Urinary bladder (tissue), 3 donors: ENCODE measurements at regions not wholly inside any gene's neighbourhood (a gene's known extent, or its start where the extent isn't known, plus 50 kb on each side); places are given as distances from the start of the nearest gene placed in this dataset.
"Not testable (repeated sequence)": the region's sequence is repeated elsewhere in the genome, so short reads cannot be mapped to it uniquely, and the experiment has no call there.

Experiments used
- DNase-seq: peaks from one replicate; pipeline ENCODE4 v3.0.0-alpha.2; 2015; ENCODE audit errors: extremely low spot score
- H3K27ac ChIP-seq: one replicate; pipeline ENCODE4 v1.5.1; 2013; ENCODE audit warnings: low read depth, mild to moderate bottlenecking, moderate library complexity
- H3K36me3 ChIP-seq: one replicate; pipeline ENCODE4 v1.6.1; 2013; ENCODE audit warnings: mild to moderate bottlenecking, moderate library complexity; ENCODE audit not compliant: insufficient read depth
- H3K4me1 ChIP-seq: one replicate; pipeline ENCODE4 v1.6.1; 2013; ENCODE audit warnings: mild to moderate bottlenecking, moderate library complexity; ENCODE audit not compliant: insufficient read depth
- H3K4me3 ChIP-seq: one replicate; pipeline ENCODE4 v1.5.1; 2013; ENCODE audit warnings: low read depth, low read length
- WGBS: extraction: QIAGEN DNeasy Blood & Tissue Kit; methylation state at CpG from one replicate; pipeline ENCODE4 v1.1.7; 2013; 5-methylcytosine and 5-hydroxymethylcytosine counted together
- donor health status: healthy with polysubstance abuse.
- donor health status: healthy.

GRCh38 chr11:104678408-104678807, 219.9 kb downstream of the CASP12 start:
- no peaks in the 10 kb centered on the region for H3K4me1 ChIP-seq
- no peak overlapping the region for H3K27ac ChIP-seq
- DNase-seq, result no peak
- no peaks in the 10 kb centered on the region for H3K36me3 ChIP-seq
- no peak overlapping the region for H3K4me3 ChIP-seq
- WGBS, result 77% methylated on average over 2 of the region's 2 CpGs

- not testable (repeated sequence) for H3K36me3 ChIP-seq, DNase-seq, H3K4me1 ChIP-seq, H3K27ac ChIP-seq, H3K4me3 ChIP-seq
- WGBS, result 97% methylated on average over 1 of the region's 3 CpGs
These were observed 221.2 kb downstream of the CASP12 start for GRCh38 chr11:104677069-104677468.

GRCh38 chr11:104672897-104673296, 225.4 kb downstream of the CASP12 start:
- H3K36me3 ChIP-seq, result no peaks in the 10 kb centered on the region
- no peak overlapping the region for H3K27ac ChIP-seq
- no peaks in the 10 kb centered on the region for H3K4me1 ChIP-seq
- DNase-seq, result no peak
- no peak overlapping the region for H3K4me3 ChIP-seq

GRCh38 chr11:104668797-104669463, 229.3 kb downstream of the CASP12 start:
- Histone ChIP-seq H3K4me3 (no peak overlapping the region), H3K27ac (no peak overlapping the region), H3K36me3 (no peaks in the 10 kb centered on the region), H3K4me1 (no peaks in the 10 kb centered on the region)
- DNase-seq, result peak; percentile 25
- 79% methylated on average over 5 of the region's 5 CpGs for WGBS

- 63% methylated on average over 2 of the region's 2 CpGs for WGBS
- Histone ChIP-seq H3K4me3 (no peak overlapping the region), H3K27ac (no peak overlapping the region), H3K36me3 (no peaks in the 10 kb centered on the region), H3K4me1 (no peaks in the 10 kb centered on the region)
- DNase-seq, result no peak
These were observed 231.6 kb downstream of the CASP12 start for GRCh38 chr11:104666624-104667023.

GRCh38 chr11:104665641-104666040, 232.6 kb downstream of the CASP12 start:
- 39% methylated on average over 3 of the region's 3 CpGs for WGBS
- DNase-seq, result no peak
- Histone ChIP-seq H3K4me3 (no peak overlapping the region), H3K36me3 (no peaks in the 10 kb centered on the region), H3K4me1 (no peaks in the 10 kb centered on the region), H3K27ac (no peak overlapping the region)

GRCh38 chr11:104663190-104664140, 234.8 kb downstream of the CASP12 start:
- no peak overlapping the region for H3K4me3 ChIP-seq
- H3K36me3 ChIP-seq, result no peaks in the 10 kb centered on the region
- WGBS, result 78% methylated on average over 4 of the region's 4 CpGs
- no peak overlapping the region for H3K27ac ChIP-seq
- DNase-seq, result no peak
- no peaks in the 10 kb centered on the region for H3K4me1 ChIP-seq

GRCh38 chr11:104661901-104662300, 236.4 kb downstream of the CASP12 start:
- 97% methylated on average over 1 of the region's 1 CpG for WGBS

GRCh38 chr11:104661471-104661870, 236.8 kb downstream of the CASP12 start:
- Histone ChIP-seq H3K27ac (no peak overlapping the region), H3K4me1 (no peaks in the 10 kb centered on the region), H3K4me3 (no peak overlapping the region), H3K36me3 (no peaks in the 10 kb centered on the region)
- no peak for DNase-seq
- 77% methylated on average over 5 of the region's 5 CpGs for WGBS

More at GRCh38 chr11:104661901-104662300, 236.4 kb downstream of the CASP12 start:
- Histone ChIP-seq H3K27ac (no peak overlapping the region), H3K4me1 (no peaks in the 10 kb centered on the region), H3K4me3 (no peak overlapping the region), H3K36me3 (no peaks in the 10 kb centered on the region)
- no peak for DNase-seq

- whole genome bisulfite sequencing, result 73% methylated on average over 3 of the region's 3 CpGs
These were observed 240.1 kb downstream of the CASP12 start for GRCh38 chr11:104658177-104658576.

GRCh38 chr11:104657083-104657482, 241.2 kb downstream of the CASP12 start:
- WGBS, result 96% methylated on average over 2 of the region's 2 CpGs
- no peak overlapping the region for H3K4me3 ChIP-seq
- no peak for DNase-seq
- no peaks in the 10 kb centered on the region for H3K36me3 ChIP-seq
- no peaks in the 10 kb centered on the region for H3K4me1 ChIP-seq
- H3K27ac ChIP-seq, result no peak overlapping the region

More at GRCh38 chr11:104658177-104658576, 240.1 kb downstream of the CASP12 start:
- Histone ChIP-seq H3K4me3 (no peak overlapping the region), H3K4me1 (no peaks in the 10 kb centered on the region), H3K27ac (no peak overlapping the region), H3K36me3 (no peaks in the 10 kb centered on the region)
- DNase-seq, result no peak

GRCh38 chr11:104655066-104655465, 243.2 kb downstream of the CASP12 start:
- Histone ChIP-seq H3K36me3 (no peaks in the 10 kb centered on the region), H3K27ac (no peak overlapping the region), H3K4me3 (no peak overlapping the region), H3K4me1 (no peaks in the 10 kb centered on the region)
- DNase-seq, result no peak

GRCh38 chr11:104654181-104654813, 244.0 kb downstream of the CASP12 start:
- H3K4me1 ChIP-seq, result no peaks in the 10 kb centered on the region

GRCh38 chr11:104653407-104653806, 244.9 kb downstream of the CASP12 start:
- no peak for DNase-seq
- Histone ChIP-seq H3K27ac (no peak overlapping the region), H3K4me1 (no peaks in the 10 kb centered on the region), H3K36me3 (no peaks in the 10 kb centered on the region), H3K4me3 (no peak overlapping the region)
- 17% methylated on average over 5 of the region's 5 CpGs for WGBS

More at GRCh38 chr11:104654181-104654813, 244.0 kb downstream of the CASP12 start:
- DNase-seq, result no peak
- no peak overlapping the region for H3K27ac ChIP-seq
- H3K36me3 ChIP-seq, result no peaks in the 10 kb centered on the region
- H3K4me3 ChIP-seq, result no peak overlapping the region
- 94% methylated on average over 1 of the region's 1 CpG for WGBS
